HG03066 (cell line): ENCODE measurements at regions not wholly inside any gene's neighbourhood (a gene's known extent, or its start where the extent isn't known, plus 50 kb on each side); places are given as distances from the start of the nearest gene placed in this dataset.

Source experiments
- ATAC-seq: cut with Tn5 transposase; IDR thresholded peaks from one replicate; pipeline ENCODE4 v1.9.1; 2021; ENCODE audit warnings: low read depth; ENCODE audit not compliant: unreplicated experiment

DNA sequence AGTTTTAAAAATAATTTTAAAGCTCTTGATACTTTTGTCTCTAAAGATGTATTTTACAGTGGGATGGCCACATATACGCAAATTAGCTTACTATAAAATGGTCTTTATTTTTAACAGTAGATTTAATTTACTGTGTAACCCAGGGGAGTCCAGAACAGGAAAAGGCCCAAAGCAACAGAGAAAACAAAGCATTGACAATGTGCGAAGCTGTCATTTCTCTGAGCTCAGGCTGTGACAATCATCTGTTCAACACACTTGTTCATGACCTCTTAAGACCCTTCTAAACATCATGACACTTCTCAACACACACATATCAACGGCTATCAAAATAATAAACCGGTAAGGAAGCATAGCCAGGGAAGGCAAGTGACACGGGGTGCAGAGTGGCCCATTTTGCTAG lies 499.6 kb upstream of the MPDZ start:
- ATAC-seq, result no peak

DNA sequence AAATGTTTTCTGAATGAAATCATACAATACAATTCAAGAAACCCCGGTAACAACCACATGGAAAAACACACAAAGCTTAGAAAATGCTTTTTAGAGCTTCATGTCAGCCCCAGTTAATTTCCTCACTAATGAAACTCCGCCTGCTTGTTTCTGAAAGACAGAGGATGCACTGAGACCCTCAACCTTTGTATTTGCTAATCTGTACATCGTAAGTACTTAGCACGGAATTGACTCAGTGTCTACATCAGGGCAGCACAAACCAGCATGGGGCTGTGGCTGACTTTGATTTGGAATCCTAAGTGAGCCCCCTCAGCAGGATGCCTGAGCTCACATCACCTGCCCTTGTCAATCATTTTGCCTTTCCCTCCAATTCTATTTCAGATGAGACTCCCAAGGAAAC lies 499.1 kb upstream of the MPDZ start:
- ATAC-seq, result no peak

DNA sequence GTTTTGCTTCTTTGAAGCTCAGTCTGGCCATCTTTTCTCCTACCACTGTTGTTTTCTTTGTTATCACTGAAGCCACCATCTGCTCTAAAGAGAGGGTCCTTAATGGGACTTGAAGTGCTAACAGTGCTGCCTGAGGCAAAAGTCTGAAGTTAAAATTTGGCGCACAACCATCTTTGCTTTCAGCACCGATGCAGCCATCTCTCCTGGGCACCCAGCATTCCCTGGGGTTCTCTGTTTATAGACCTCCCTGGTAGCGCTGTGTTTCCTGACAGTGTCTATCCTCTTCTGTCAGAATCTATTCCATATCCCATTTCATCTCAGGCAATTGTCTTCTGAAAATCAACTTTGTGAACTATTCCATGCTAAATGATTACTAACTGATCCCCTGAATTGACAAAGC lies 491.5 kb upstream of the MPDZ start:
- no peak for ATAC-seq

DNA sequence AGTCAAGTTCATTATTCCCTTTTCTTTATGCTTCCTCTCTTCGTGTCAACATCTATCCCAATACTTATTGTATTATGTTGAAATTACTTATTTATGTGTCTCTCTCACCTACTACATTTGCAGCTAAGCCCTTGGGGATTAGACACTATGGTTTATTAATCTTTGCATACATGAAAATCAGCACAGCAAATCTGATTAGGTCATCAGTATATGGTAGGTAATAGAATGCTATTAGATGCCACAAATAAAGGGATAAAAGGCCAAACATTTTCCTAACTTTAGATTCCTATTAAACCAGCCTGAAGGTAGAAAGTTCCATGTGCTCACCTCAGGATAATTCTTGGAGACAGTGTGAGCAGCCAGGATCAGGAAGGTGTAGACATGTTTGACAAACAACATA lies 490.1 kb upstream of the MPDZ start:
- ATAC-seq, result no peak

DNA sequence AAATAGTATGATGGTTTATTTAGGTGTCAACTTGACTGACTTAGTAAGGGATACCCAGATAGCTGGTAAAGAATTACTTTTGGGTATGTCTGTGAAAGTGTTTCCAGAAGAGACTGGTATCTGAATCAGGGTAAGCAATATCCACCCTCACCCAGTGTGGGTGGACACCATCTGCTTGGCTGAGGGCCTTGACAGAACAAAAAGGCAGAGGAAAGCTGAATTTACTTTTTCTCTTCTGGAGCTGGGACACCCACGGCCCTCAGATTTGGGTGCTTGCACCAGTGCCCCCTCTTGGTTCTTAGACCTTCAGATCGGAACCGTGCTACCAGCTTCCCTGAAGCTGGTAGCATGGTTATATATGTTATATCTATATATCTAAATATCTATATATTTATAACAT lies 489.5 kb upstream of the MPDZ start:
- no peak for ATAC-seq

DNA sequence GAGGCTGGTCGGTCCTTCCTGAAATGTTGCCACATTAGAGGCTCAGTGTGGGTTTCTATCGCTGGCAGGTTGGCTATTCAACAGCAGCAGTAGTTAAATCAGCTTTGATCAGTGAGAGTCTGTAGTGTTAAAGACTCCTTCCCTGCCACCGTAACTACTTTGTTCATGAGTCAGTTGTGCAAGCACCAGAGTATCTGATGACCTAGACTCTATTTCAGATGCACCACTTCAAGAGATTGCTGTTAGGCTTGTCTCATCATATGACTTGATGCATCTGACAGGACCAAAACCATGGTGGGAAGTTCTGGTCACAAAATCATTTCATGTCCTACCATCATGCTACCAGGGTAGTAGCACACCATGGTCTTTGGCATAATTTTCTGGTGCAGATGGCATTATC lies 482.7 kb upstream of the MPDZ start:
- ATAC-seq, result no peak

DNA sequence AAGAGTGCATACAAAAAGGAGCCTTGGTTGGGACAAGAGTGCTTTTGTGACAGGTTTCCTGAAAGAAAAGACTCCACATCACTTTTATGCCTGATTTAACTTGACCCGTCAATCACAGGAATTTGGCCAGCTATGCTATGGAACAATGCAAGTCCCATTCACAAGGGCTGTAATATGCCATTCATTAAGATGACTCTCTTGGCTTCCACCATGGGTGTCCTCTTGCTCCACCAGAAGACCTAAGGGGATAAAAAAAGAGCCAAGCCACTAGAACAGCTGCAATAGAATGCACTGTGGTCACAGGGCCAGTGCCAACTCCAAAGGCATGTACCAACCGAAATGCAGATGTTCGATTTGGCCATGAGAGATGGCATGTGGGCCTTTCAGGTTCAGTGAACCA lies 480.1 kb upstream of the MPDZ start:
- no peak for ATAC-seq

DNA sequence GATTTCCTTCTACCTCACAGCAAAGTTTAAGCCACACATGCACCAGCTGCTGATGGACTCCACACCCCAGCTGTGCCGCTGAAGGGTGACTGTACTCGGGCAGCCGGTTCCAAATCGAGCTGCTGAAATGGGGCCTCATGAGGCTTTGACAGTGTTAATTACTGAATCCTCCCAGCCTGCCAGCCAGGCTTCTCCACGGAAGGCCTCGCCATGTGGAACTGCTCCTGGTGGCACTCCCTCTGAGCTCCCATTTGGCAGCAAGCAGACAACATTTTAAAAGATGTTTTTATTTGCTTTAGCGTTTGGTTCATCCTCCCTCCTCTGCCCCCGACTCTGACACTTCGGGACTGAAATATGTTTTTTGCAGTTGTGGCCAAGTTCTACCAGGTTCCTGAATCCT lies 479.4 kb upstream of the MPDZ start:
- ATAC-seq, result no peak

DNA sequence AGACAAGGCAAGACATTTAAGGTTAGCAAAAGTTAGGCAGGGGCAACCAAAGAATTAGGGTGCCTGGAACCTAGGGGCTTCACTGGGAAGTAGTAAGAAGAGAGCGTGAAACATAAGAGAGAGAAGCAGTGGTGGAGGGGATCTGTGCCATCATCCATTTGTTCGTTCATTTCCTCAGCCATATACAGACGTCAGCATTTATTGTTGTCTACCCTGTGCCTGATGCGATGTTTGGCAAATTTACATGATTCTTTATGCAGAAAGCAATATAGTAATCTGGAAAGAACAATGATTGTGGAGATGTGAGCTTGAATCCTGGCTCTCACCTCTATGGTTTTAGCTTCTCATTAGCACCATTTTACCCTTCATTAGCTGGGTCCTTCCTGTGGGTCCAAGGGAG lies 477.5 kb upstream of the MPDZ start:
- ATAC-seq, result no peak

DNA sequence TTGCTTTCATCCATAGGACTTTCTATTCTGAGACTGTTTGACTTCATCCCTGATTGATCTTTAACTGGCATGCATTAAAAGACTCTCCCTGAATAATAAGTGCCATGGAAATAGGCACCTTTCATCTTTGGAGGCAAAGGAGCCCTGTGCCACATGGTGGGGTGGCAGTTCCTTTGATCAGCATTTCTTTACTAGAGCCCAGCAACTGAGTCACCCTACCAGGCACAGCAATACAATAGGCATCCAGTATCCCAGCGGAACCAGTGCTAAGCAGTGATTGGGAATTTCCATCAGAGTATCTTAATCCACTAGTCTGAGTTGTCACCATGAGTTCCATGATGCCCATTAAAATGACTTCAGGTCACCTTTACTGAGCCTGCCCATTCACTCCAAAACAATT lies 476.1 kb upstream of the MPDZ start:
- no peak for ATAC-seq

DNA sequence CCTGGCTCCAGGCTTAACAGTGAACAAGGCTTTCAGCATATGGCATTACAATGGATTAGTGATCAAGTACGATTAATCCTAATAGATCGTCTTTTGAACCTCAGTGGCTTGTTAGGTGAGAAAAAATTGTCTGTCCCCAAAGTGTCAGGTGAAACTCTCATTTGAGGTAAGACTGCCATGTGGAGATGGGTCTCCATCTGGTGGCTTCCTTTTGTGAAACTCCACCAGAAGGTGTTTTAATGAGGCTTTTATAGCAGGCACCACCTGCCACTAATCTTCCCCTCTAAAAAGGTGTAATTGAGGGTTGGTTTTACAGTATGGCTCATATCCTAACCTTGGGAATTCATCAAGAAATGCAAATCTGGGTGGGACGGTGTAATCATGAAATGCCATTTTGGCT lies 471.1 kb upstream of the MPDZ start:
- ATAC-seq, result no peak

DNA sequence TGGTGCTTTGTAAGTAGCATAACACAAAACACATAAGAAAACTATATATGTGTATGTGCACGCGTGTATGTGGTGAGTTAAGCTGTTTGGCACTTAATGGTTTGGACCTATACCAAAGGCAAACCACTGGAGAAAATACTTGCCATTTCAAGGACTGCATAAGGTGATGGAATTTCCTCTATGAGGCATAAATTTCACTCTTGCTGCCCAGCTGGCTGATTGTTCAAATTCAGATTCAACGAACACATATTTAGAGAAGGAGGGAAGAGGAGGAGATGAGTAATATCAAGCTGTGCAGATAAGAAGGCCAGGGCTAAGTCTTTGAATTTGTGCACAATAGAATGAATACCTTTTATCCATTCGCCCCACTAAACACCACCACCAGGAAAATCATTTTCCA lies 470.6 kb upstream of the MPDZ start:
- ATAC-seq, result no peak

DNA sequence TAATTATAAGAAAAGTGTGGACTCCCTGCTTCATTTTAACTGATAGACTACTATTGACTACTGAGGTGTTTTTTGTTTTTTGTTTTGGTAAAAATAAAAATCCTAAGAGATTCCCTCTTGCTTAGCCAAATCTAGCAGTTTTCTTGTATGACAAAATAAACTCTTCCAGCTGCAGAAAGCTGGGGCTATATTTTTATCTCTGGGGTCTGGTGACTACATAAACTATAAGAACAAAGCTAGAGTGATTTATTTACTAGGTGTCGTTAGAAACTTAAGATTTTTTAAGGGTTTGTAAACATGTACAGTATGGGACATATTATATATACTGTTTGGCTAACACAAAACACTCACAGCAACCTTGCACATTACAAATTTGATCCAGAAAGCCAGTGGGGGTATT lies 467.4 kb upstream of the MPDZ start:
- ATAC-seq, result no peak

DNA sequence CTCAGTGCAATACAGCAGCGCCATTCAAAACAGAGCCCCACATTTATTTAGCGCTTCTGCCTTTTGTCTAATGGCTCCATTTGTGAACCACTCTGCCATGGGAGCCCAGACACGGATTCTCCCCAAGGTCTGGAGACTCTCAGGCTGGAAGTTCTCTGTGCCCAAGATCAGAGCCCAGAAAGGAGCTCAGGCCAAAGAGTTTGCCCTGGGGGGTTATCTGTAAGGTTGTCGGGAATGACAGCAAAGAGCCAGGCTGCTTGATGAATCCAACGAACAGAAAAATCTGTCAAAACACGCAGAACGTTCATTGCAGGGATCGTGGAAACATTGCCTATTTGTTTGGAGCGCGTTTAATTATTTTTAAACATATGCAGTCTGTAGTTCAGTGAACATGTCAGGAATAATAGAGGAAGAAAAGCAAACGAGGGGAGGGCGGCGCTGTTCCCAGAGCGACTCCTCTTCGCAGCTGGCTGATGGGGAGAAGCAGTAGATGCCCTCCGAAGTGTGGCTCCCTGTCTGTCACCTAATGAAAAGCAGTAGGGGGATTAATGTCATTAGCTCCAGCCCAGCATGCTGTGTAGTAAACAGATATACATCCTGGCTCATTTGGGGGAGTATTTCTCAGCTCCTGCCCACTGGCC lies 464.9 kb upstream of the MPDZ start:
- no peak for ATAC-seq

DNA sequence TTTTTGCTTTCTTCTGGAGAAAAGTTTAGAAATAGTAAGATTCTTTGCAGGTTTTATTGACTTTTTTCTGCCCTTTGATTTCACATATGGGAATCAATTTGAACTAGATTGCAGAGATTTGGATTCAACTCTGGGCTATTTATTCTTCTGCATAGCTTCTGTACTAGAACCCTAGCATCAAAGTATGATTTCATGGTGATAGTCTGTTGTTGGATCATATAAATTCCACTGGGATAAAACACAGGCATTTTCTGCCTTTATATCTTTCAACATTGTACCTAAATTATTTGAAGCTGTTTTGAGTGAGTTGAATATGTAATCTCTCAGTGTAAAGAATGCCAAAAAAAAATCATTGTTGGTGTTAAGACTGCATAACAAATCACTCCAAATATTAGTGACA lies 458.4 kb upstream of the MPDZ start:
- ATAC-seq, result no peak

DNA sequence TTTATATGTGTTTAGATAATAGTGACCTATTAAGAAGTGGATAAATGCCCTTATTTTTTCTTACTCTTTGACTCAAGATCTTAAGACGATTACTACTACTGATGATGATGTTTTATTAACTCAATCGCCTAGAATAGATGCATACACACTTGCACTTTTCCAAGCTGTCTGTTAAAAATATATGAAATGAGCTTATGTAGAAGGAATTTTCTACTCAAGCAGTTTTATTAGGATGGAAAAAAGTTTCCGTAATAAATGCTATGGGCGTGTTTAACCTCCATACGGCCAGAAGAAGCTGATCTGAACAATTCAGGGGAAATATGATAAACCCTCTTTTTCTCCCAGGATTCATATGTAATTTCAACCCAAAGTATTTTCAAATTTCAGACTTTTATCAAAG lies 455.7 kb upstream of the MPDZ start:
- ATAC-seq, result no peak

DNA sequence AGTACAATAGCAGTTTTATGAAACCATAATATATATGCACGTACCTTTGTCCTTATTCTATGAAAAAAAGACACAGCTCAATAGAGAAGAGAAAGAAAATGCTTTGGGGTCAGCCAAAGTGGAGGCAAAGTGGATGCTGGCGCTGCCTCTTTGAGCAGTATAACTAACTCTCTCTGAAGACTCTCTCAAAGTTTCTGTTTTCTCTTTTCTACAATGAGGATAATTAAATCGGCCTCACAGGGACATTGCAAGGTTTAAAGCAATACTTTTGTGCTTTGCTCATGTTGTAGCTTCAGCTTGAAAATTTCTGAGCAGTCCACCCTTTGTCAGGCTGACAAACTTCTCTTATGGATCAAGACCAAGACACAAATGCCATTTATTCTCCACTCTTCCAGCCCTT lies 455.1 kb upstream of the MPDZ start:
- ATAC-seq, result no peak

DNA sequence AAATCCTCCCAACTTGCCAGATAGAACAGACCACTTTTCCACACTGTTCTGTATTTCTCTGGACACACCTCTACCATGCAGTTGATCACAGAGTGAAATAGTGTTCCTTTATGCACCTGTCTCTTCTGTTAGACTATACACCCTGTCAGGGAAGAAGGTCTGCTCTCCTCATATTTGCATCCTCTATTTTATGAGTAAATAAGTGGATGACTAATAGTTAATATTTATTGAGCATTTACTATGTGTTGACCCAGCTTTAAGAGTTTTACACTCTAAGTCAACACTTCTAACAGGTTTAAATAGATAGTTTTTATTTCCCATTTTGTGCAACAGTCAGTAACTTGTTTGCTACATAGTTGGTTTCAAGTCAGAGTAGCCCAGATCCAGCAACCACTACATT lies 452.8 kb upstream of the MPDZ start:
- ATAC-seq, result no peak

DNA sequence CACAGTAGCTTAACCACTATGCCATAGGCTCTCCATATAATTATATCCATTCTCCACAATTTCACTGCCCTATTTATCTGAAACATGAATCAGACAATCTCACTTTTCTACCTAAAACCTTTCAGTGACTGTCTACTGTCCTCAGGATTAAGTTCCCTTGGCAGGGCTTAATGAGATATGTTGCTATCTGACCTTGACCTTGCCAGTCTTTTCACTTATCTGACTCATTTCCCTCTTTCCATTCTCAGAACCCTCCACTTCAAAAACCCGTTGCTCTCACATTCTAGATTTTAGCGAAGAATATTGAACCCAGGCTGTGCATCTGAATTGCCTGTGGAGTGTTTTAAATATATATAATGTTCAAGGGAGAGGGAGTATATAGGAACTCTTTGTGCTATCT lies 452.1 kb upstream of the MPDZ start:
- no peak for ATAC-seq

DNA sequence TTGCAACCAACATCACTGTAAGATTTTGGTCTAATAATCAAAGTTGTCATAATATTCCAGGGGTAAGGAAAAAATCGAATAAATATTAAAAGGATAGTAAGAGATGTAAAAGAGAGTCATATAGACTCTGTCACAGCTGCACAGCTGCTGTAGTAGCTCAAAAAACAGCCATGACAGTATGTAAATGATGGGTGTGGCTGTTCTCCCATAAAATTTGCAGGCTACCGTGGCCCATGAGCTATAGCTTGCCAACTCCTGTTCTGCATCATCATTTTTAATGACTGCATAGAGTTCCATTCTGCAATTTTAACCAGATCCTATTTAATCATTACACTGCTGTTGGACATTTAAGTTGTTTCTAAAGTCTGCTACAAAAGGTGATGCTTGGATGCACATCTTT lies 450.5 kb upstream of the MPDZ start:
- no peak for ATAC-seq

DNA sequence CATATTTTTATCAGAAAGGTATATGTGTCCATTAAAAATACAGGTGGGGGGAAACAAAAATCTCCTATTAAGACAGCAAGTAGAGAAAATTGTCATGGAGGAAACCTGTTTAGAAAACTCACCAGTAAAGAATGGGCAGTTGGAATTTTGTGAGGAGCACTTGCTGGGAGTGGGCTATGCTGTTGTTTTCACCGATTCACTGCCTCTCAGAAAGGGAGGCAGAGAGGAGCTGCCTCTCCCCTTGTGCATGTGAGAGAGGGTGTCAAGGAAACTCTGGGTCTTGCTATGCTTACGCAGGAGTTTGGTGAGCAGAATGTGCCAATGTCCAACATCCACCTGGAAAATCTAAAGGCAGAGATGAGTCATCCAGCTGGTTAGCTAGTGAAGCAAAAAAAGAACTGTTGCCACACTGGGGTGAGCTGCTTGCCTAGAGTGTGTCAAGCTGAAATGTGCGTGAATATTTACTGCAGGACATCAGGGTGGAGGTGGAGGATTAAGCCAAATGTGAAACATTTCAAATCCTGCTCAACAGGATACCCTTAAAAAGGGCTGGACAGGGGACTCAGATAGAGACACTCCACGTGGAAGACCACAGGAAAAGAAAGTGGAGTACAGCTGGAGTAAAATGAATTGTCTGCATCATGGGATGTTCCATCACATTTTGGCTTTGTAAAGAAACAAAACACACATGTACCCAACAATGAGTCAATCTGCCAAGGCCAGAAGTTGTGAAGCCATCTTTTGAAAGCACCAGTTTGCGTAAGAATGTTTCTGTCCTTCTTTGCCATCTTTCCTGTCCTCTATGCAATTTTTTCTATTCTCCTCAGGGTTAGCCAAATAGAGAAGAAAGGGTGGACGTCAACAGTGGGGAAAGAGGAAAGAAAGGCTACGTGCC lies 449.7 kb upstream of the MPDZ start:
- ATAC-seq, result no peak

DNA sequence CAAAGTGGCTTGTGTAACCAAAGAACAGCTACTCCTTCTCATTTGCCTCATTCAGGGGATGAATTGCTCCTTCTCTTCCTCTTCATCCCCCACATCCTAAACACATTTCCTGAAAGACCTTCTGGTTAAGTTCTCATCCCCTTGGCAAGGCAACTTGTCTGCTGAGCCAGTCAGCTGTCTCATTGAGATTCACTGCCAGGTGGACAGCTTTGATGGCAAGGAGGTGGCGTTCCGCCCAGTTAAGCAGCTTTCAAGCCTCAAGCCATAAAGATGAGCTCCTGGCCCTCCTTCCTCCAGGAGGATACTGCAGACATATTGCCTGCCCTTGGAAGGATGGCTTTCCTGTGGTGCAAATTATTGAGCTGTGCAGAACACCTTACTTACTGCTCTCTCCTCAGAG lies 448.6 kb upstream of the MPDZ start:
- ATAC-seq, result no peak
